ENCODE measurements at regions not wholly inside any gene's neighbourhood (a gene's known extent, or its start where the extent isn't known, plus 50 kb on each side); places are given as distances from the start of the nearest gene placed in this dataset.
"Not testable (repeated sequence)": the region's sequence is repeated elsewhere in the genome, so short reads cannot be mapped to it uniquely, and the experiment has no call there.

GRCh38 chr9:32136700-32137339 is 247.6 kb upstream of the ACO1 start:
- H3K27me3 ChIP-seq (replicated peaks; ENCODE audit: insufficient read depth) = no peaks in the 10 kb centered on the region
- no peaks in the 10 kb centered on the region for H3K4me1 ChIP-seq (replicated peaks)
- DNase-seq (ENCODE audit: low spot score) = no peak
- WGBS = 44% methylated on average over 3 of the region's 3 CpGs
- intact Hi-C loops (cut with DNase I) = no loop called here
- no peaks in the 10 kb centered on the region for H3K36me3 ChIP-seq
- no peak overlapping the region for H3K27ac ChIP-seq
- H3K9me3 ChIP-seq = no peaks in the 10 kb centered on the region
- TF ChIP-seq POLR2AphosphoS5 (IDR thresholded peaks at IDR 0.05) (no peak), POLR2A (IDR thresholded peaks at IDR 0.05) (no peak), CTCF (IDR thresholded peaks at IDR 0.05) (no peak)
- no peak overlapping the region for H3K4me3 ChIP-seq

- H3K9me3 ChIP-seq = no peaks in the 10 kb centered on the region
- no peak overlapping the region for H3K4me3 ChIP-seq
- WGBS = 31% methylated on average over 1 of the region's 1 CpG
- intact Hi-C loops (cut with DNase I) = no loop called here
- DNase-seq (ENCODE audit: low spot score) = no peak
- H3K36me3 ChIP-seq = no peaks in the 10 kb centered on the region
- no peaks in the 10 kb centered on the region for H3K4me1 ChIP-seq (replicated peaks)
- no peaks in the 10 kb centered on the region for H3K27me3 ChIP-seq (replicated peaks; ENCODE audit: insufficient read depth)
- TF ChIP-seq POLR2A (IDR thresholded peaks at IDR 0.05) = no peak
- TF ChIP-seq CTCF (IDR thresholded peaks at IDR 0.05) = no peak
- no peak for TF ChIP-seq POLR2AphosphoS5 (IDR thresholded peaks at IDR 0.05)
- no peak overlapping the region for H3K27ac ChIP-seq
Observed at GRCh38 chr9:32142074-32142473, 242.4 kb upstream of the ACO1 start.

DNA sequence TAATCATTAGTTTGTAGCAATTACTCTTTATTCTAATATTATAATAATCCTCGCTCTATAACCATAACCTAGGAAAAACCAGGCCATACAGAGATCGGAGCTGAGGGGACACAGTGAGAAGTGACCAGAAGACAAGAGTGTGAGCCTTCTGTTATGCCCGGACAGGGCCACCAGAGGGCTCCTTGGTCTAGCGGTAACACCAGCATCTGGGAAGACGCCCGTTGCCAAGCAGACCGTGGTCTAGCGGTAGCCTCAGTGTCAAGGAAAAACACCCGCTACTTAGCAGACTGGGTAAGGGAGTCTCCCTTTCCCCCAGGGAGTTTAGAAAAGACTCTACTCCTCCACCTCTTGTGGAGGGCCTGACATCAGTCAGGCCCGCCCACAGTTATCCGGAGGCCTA is 235.9 kb upstream of the ACO1 start:
- 73% methylated on average over 11 of the region's 11 CpGs for WGBS
- H3K27ac ChIP-seq; H3K9me3 ChIP-seq; intact Hi-C loops (cut with DNase I); DNase-seq (ENCODE audit: low spot score); H3K4me1 ChIP-seq (replicated peaks); H3K4me3 ChIP-seq; H3K27me3 ChIP-seq (replicated peaks; ENCODE audit: insufficient read depth); H3K36me3 ChIP-seq: not testable (repeated sequence)

DNA sequence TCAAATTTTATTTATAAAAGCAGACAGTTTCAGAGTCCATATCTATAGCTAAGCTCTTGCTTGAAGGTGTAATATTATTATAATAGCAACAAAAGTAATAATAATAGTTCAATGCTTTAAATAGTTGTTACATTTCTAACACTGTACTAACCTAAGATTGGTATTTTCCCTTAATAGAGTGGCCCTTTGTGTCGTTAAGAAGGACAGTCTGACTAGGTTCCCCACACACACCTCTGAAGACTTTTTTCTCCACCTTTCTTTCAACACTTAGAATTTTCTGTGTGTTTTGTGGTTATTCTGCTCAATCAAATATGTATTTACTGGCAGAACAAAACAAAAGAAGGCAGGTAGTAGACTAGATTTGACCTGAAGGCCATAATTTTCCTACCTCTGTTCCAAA is 223.2 kb upstream of the ACO1 start:
- Histone ChIP-seq H3K4me3 (no peak overlapping the region), H3K27ac (no peak overlapping the region), H3K4me1 (replicated peaks) (no peaks in the 10 kb centered on the region), H3K36me3 (no peaks in the 10 kb centered on the region), H3K9me3 (no peaks in the 10 kb centered on the region), H3K27me3 (replicated peaks; ENCODE audit: insufficient read depth) (no peaks in the 10 kb centered on the region)
- WGBS = 86% methylated on average over 1 of the region's 1 CpG
- no peak for DNase-seq (ENCODE audit: low spot score)
- intact Hi-C loops (cut with DNase I) = no loop called here
- TF ChIP-seq POLR2AphosphoS5 (IDR thresholded peaks at IDR 0.05) (no peak), POLR2A (IDR thresholded peaks at IDR 0.05) (no peak), CTCF (IDR thresholded peaks at IDR 0.05) (no peak)

GRCh38 chr9:32161720-32162119 is 222.7 kb upstream of the ACO1 start:
- Histone ChIP-seq H3K4me1 (replicated peaks) (no peaks in the 10 kb centered on the region), H3K36me3 (no peaks in the 10 kb centered on the region), H3K9me3 (no peaks in the 10 kb centered on the region), H3K4me3 (no peak overlapping the region), H3K27me3 (replicated peaks; ENCODE audit: insufficient read depth) (no peaks in the 10 kb centered on the region), H3K27ac (no peak overlapping the region)
- TF ChIP-seq POLR2AphosphoS5 (IDR thresholded peaks at IDR 0.05) (no peak), CTCF (IDR thresholded peaks at IDR 0.05) (no peak), POLR2A (IDR thresholded peaks at IDR 0.05) (no peak)
- intact Hi-C loops (cut with DNase I) = no loop called here
- DNase-seq (ENCODE audit: low spot score) = no peak
- WGBS = 54% methylated on average over 2 of the region's 2 CpGs

DNA sequence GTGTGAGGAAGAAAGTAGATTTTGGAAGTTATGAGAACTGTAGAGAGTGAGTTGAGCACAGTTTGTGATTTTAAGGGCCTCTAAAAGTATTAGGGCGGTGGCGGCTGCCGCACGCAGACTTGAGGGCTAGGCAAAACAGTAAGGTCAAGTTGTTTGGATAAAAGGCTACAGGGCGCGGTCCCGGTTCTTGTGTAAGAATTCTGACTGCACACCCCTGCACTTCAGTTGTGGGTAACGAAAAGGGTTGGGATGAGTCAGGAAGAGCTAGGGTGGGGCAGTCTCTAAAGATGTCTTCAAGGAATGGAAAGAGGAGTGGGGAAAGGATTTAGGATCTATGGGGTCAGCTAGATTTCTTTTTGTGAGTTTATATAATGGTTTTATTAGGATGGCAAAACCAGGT is 218.1 kb upstream of the ACO1 start:
- DNase-seq (ENCODE audit: low spot score); H3K4me1 ChIP-seq (replicated peaks); intact Hi-C loops (cut with DNase I): not testable (repeated sequence)

More for the DNA sequence above, 218.1 kb upstream of the ACO1 start:
- not testable (repeated sequence) for H3K9me3 ChIP-seq; H3K4me3 ChIP-seq; H3K27me3 ChIP-seq (replicated peaks; ENCODE audit: insufficient read depth); H3K36me3 ChIP-seq; H3K27ac ChIP-seq
- WGBS = 83% methylated on average over 8 of the region's 8 CpGs

Measured in prostate gland (tissue), 2 donors.